HepG2 (cell line): ENCODE measurements at regions not wholly inside any gene's neighbourhood (a gene's known extent, or its start where the extent isn't known, plus 50 kb on each side); places are given as distances from the start of the nearest gene placed in this dataset.

ENCODE experiments used
- ATAC-seq: fragments of 200-7000 bp; cut with Tn5 transposase; 3 replicates; pipeline ENCODE4 v1.9.1; 2020; ENCODE audit warnings: mild to moderate bottlenecking, moderate library complexity
- BruUV-seq: library from RNA; stranded (reverse); fragments of 400-500 nt; replicated peaks from 2 replicates; lab custom pipeline; 2021; lab: Mats Ljungman, UMichigan
- CTCF ChIA-PET: fragments of 300-600 bp; formaldehyde crosslinking; extraction: SDS; loops from one replicate; lab custom pipeline; 2021; ENCODE audit warnings: low total read pairs, inconsistent platforms, low intra/inter-chr PET ratio; lab: Yijun Ruan, JAX
- POLR2A ChIA-PET: fragments of 350-600 bp; sonication (Branson Sonifier 250); formaldehyde crosslinking; loops from one replicate; lab custom pipeline; 2020; ENCODE audit warnings: antibody characterized with exemption, inconsistent platforms; lab: Yijun Ruan, JAX
- DNase-seq: peaks from one replicate; pipeline ENCODE4 v3.0.0-alpha.2; 2015; ENCODE audit warnings: low spot score
- FAIRE-seq: peaks from 3 replicates; lab custom pipeline; 2011; peaks lifted over from hg19 to GRCh38; lab: Jason Lieb, UNC
- H2AFZ ChIP-seq: one replicate; pipeline ENCODE4 v1.6.1; 2011; ENCODE audit warnings: low read length, inconsistent platforms
- H3K27ac ChIP-seq: fragments of 300-600 bp; 3 replicates; pipeline ENCODE4 v1.8.0; 2011; ENCODE audit warnings: mixed run types, mild to moderate bottlenecking, mixed read lengths, low read length, inconsistent platforms; ENCODE audit not compliant: insufficient read depth; ENCODE audit errors: extremely low read length
- H3K27me3 ChIP-seq, 2 experiments: fragments of 200-600 bp in 1 of 2; 2 replicates in 1 of 2; 3 replicates in 1 of 2; pipeline versions ENCODE4 v1.6.0 to v1.8.0; 2011; ENCODE audit warnings: low read length in 2 of 2, mild to moderate bottlenecking in 2 of 2, moderate library complexity in 2 of 2, inconsistent platforms in 1 of 2; ENCODE audit not compliant: insufficient read depth in 2 of 2, control insufficient read depth in 1 of 2
- H3K36me3 ChIP-seq, 2 experiments: fragments of 200-600 bp in 1 of 2; replicated peaks in 1 of 2; 2 replicates in 1 of 2; 3 replicates in 1 of 2; pipeline versions ENCODE4 v1.5.1 to v1.8.0; 2011; ENCODE audit warnings: low read length in 2 of 2, inconsistent platforms in 1 of 2; ENCODE audit not compliant: insufficient read depth in 2 of 2, control insufficient read depth in 1 of 2
- H3K4me1 ChIP-seq: 2 replicates; pipeline ENCODE4 v1.5.1; 2012; ENCODE audit warnings: low read length, inconsistent platforms; ENCODE audit not compliant: insufficient read depth
- H3K4me2 ChIP-seq: 2 replicates; pipeline ENCODE4 v1.6.0; 2011; ENCODE audit warnings: low read depth, low read length, inconsistent platforms
- H3K4me3 ChIP-seq, 3 experiments: fragments of 200-600 bp in 1 of 3; sonication (generic), shearing (Covaris generic) in 1 of 3; replicated peaks in 1 of 3; 2 replicates each; pipeline ENCODE4 v1.5.1; 2011 to 2016; ENCODE audit warnings: low read length in 3 of 3, inconsistent platforms in 2 of 3, low read depth in 2 of 3, mild to moderate bottlenecking in 2 of 3, control low read depth in 1 of 3, mixed read lengths in 1 of 3; ENCODE audit not compliant: insufficient read depth in 1 of 3
- H3K79me2 ChIP-seq: one replicate; pipeline ENCODE4 v1.6.1; 2011; ENCODE audit warnings: low read length, inconsistent platforms; ENCODE audit not compliant: insufficient read depth
- H3K9ac ChIP-seq: 2 replicates; pipeline ENCODE4 v1.6.0; 2011; ENCODE audit warnings: mild to moderate bottlenecking, low read depth, low read length, inconsistent platforms; ENCODE audit not compliant: insufficient read depth
- H3K9me3 ChIP-seq: 2 replicates; pipeline ENCODE4 v1.5.1; 2012; ENCODE audit warnings: mild to moderate bottlenecking, low read length
- H4K20me1 ChIP-seq: 2 replicates; pipeline ENCODE4 v1.6.0; 2011; ENCODE audit warnings: inconsistent platforms, mild to moderate bottlenecking, low read length, moderate library complexity; ENCODE audit not compliant: insufficient read depth
- BRCA1 ChIP-seq: sonication (generic); formaldehyde crosslinking; IDR thresholded peaks from 2 replicates; pipeline ENCODE4 v1.4.0; 2020; ENCODE audit warnings: missing genetic modification reagents
- CEBPB ChIP-seq: IDR thresholded peaks from 2 replicates; pipeline ENCODE4 v1.6.1; 2011; ENCODE audit warnings: low read depth, low read length, improper control_type of control experiment, borderline replicate concordance
- GMEB1 ChIP-seq: sonication (generic); formaldehyde crosslinking; IDR thresholded peaks from 2 replicates; pipeline ENCODE4 v1.5.1; 2020; ENCODE audit warnings: missing genetic modification reagents, mild to moderate bottlenecking, borderline replicate concordance
- HMGXB4 ChIP-seq, 2 experiments: sonication (generic) in 1 of 2; formaldehyde crosslinking in 1 of 2; IDR thresholded peaks; 2 replicates each; pipeline versions ENCODE4 v1.4.0 to v1.6.1; 2018 to 2020; ENCODE audit warnings: missing genetic modification reagents in 2 of 2, borderline replicate concordance in 1 of 2, low read depth in 1 of 2, mild to moderate bottlenecking in 1 of 2, missing biosample characterization in 1 of 2
- KAT8 ChIP-seq: IDR thresholded peaks from 2 replicates; pipeline ENCODE4 v1.6.1; 2016; ENCODE audit warnings: missing genetic modification reagents, missing compliant biosample characterization
- KDM5A ChIP-seq: fragments of 200-600 bp; sonication (generic); IDR thresholded peaks from 2 replicates; pipeline ENCODE4 v1.7.0; 2018; ENCODE audit warnings: antibody characterized with exemption, mild to moderate bottlenecking, low read length, borderline replicate concordance
- LBX2 ChIP-seq: sonication (generic); formaldehyde crosslinking; IDR thresholded peaks from 2 replicates; pipeline ENCODE4 v1.5.0; 2020; ENCODE audit warnings: missing genetic modification reagents, mild to moderate bottlenecking, borderline replicate concordance
- NFE2L2 ChIP-seq: fragments of 150-350 bp; IDR thresholded peaks from 2 replicates; pipeline ENCODE4 v1.6.1; 2014; ENCODE audit warnings: low read length
- PTBP1 ChIP-seq: fragments of 200-400 bp; formaldehyde crosslinking; IDR thresholded peaks from 2 replicates; pipeline ENCODE4 v1.6.1; 2018; ENCODE audit warnings: low read length, low read depth; ENCODE audit not compliant: poor library complexity, severe bottlenecking
- RCOR2 ChIP-seq: IDR thresholded peaks from 2 replicates; pipeline ENCODE4 v1.6.1; 2016; ENCODE audit warnings: missing biosample characterization, missing genetic modification reagents
- TCF7 ChIP-seq: sonication (generic); IDR thresholded peaks from 2 replicates; pipeline ENCODE4 v1.6.1; 2016; ENCODE audit warnings: antibody characterized with exemption, low read depth
- TFDP1 ChIP-seq: IDR thresholded peaks from 2 replicates; pipeline ENCODE4 v1.6.1; 2016; ENCODE audit warnings: missing compliant biosample characterization, missing genetic modification reagents, borderline replicate concordance
- ZNF280D ChIP-seq: sonication (generic); formaldehyde crosslinking; IDR thresholded peaks from 2 replicates; pipeline ENCODE4 v1.5.1; 2020; ENCODE audit warnings: mild to moderate bottlenecking, missing genetic modification reagents
- ZNF326 ChIP-seq: sonication (generic); formaldehyde crosslinking; IDR thresholded peaks from 2 replicates; pipeline ENCODE4 v1.4.0; 2020; ENCODE audit warnings: missing genetic modification reagents, borderline replicate concordance
- ZNF577 ChIP-seq: sonication (generic); formaldehyde crosslinking; IDR thresholded peaks from 2 replicates; pipeline ENCODE4 v1.4.0; 2020; ENCODE audit warnings: mild to moderate bottlenecking, low read depth, missing genetic modification reagents, borderline replicate concordance
- ZNF720 ChIP-seq: sonication (generic); formaldehyde crosslinking; IDR thresholded peaks from 2 replicates; pipeline ENCODE4 v1.4.0; 2020; ENCODE audit warnings: missing genetic modification reagents
- WGBS: methylation state at CpG from one replicate; pipeline ENCODE4 v1.1.6; 2017; ENCODE audit warnings: low lambda C conversion rate; 5-methylcytosine and 5-hydroxymethylcytosine counted together
- in situ Hi-C: cut with HindIII; loops from 2 replicates; pipeline ENCODE4 v1.10.0; 2017; ENCODE audit warnings: low pct_unique_long_range_greater_than_20kb; ENCODE audit not compliant: extremely low pct_ligation_motif_present
- intact Hi-C: fragments of 100-400 bp; cut with micrococcal nuclease; formaldehyde crosslinking; loops from one replicate; pipeline ENCODE4 v1.10.0; 2022; ENCODE audit not compliant: unreplicated experiment

- Histone ChIP-seq H3K4me1 (no peaks in the 10 kb centered on the region), H3K9me3 (no peaks in the 10 kb centered on the region), H3K27ac (no peak overlapping the region), H4K20me1 (no peaks in the 10 kb centered on the region), H3K79me2 (no peaks in the 10 kb centered on the region), H3K4me2 (no peak overlapping the region), H3K36me3 (no peaks in the 10 kb centered on the region), H2AFZ (no peak overlapping the region), H3K9ac (no peak overlapping the region), H3K27me3 (no peaks in the 10 kb centered on the region; a peak in 2 of 5 replicates), H3K4me3 (no peak overlapping the region)
- FAIRE-seq (no peak), ATAC-seq (no peak), DNase-seq (no peak)
- no TSS peak for BruUV-seq
- in situ Hi-C loops (loop anchor here (25.0 kb wide), 2 partner anchors 249 to 374 kb away; no protein-coding TSS in a partner anchor), intact Hi-C loops (no loop called here)
- WGBS: 37% methylated on average over 8 of the region's 8 CpGs
- CTCF ChIA-PET: no interaction called here
- POLR2A ChIA-PET: no interaction called here
- TF ChIP-seq TFDP1 (CRISPR knock-in tag) (no peak), ZNF577 (CRISPR knock-in tag) (no peak), HMGXB4 (CRISPR knock-in tag; IDR thresholded peaks at IDR 0.05; ENCODE audit: borderline replicate concordance in 1 of 2, low read depth in 1 of 2) (no peak), NFE2L2 (no peak), KAT8 (CRISPR knock-in tag) (no peak), ZNF280D (CRISPR knock-in tag) (no peak), GMEB1 (CRISPR knock-in tag) (no peak), PTBP1 (no peak), ZNF720 (no peak), ZNF326 (CRISPR knock-in tag) (no peak), LBX2 (CRISPR knock-in tag) (no peak), TCF7 (no peak), BRCA1 (CRISPR knock-in tag) (no peak), KDM5A (no peak), RCOR2 (CRISPR knock-in tag) (no peak), CEBPB (no peak)
Measured at GRCh38 chr18:24736662-24737330, 276.4 kb downstream of the HRH4 start.
